Osteocyte (in vitro differentiated cells): ENCODE measurements at regions not wholly inside any gene's neighbourhood (a gene's known extent, or its start where the extent isn't known, plus 50 kb on each side); places are given as distances from the start of the nearest gene placed in this dataset.

Source experiments
- DNase-seq: peaks from one replicate; pipeline ENCODE4 v3.0.0; 2021; ENCODE audit warnings: mixed read lengths; ENCODE audit not compliant: unreplicated experiment; ENCODE audit errors: extremely low spot score
- H3K27ac Mint-ChIP-seq: one replicate; pipeline ENCODE4 v1.8.0; 2021; ENCODE audit warnings: mild to moderate bottlenecking, mixed read lengths; ENCODE audit not compliant: unreplicated experiment
- H3K27me3 Mint-ChIP-seq: one replicate; pipeline ENCODE4 v1.8.0; 2021; ENCODE audit warnings: mixed read lengths; ENCODE audit not compliant: unreplicated experiment
- H3K36me3 Mint-ChIP-seq: one replicate; pipeline ENCODE4 v1.8.0; 2021; ENCODE audit warnings: mixed read lengths; ENCODE audit not compliant: unreplicated experiment
- H3K4me1 Mint-ChIP-seq: one replicate; pipeline ENCODE4 v1.8.0; 2021; ENCODE audit warnings: mixed read lengths; ENCODE audit not compliant: unreplicated experiment
- H3K4me3 Mint-ChIP-seq: one replicate; pipeline ENCODE4 v1.8.0; 2021; ENCODE audit warnings: mild to moderate bottlenecking, moderate library complexity, mixed read lengths; ENCODE audit not compliant: unreplicated experiment
- H3K9me3 Mint-ChIP-seq: one replicate; pipeline ENCODE4 v1.8.0; 2021; ENCODE audit warnings: mixed read lengths; ENCODE audit not compliant: unreplicated experiment
- TF ChIP-seq, protein P1 (sequence below): fragments of 200-600 bp; sonication (generic); IDR thresholded peaks from 2 replicates; pipeline ENCODE4 v1.5.0; 2021; ENCODE audit warnings: antibody characterized with exemption, mild to moderate bottlenecking, moderate library complexity

DNA sequence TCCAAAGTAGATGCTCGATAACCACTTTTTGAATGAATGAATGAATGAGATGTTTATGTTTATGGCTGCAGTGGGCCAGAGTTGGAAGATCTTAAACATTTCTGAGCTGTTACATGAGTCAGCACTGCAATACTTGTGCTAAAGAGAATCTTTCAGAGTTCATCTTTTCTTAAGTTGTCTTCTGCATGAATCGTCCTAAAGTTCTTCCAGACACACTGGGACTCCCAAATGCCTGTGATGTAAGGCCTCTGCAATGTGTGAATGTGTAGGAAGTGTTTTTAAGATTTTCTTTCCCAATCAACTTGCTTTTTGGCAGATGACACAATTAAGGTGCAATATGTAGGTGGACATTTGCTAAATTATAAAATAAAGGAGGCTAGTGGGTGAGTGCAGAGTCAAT lies 50.3 kb upstream of the TRIM9 start:
- H3K27me3 Mint-ChIP-seq = no peaks in the 10 kb centered on the region
- H3K27ac Mint-ChIP-seq = no peak overlapping the region
- no peaks in the 10 kb centered on the region for H3K36me3 Mint-ChIP-seq
- H3K4me1 Mint-ChIP-seq = peaks cover 18% of the 10 kb centered on the region
- H3K4me3 Mint-ChIP-seq = no peak overlapping the region
- TF ChIP-seq, protein P1, sequence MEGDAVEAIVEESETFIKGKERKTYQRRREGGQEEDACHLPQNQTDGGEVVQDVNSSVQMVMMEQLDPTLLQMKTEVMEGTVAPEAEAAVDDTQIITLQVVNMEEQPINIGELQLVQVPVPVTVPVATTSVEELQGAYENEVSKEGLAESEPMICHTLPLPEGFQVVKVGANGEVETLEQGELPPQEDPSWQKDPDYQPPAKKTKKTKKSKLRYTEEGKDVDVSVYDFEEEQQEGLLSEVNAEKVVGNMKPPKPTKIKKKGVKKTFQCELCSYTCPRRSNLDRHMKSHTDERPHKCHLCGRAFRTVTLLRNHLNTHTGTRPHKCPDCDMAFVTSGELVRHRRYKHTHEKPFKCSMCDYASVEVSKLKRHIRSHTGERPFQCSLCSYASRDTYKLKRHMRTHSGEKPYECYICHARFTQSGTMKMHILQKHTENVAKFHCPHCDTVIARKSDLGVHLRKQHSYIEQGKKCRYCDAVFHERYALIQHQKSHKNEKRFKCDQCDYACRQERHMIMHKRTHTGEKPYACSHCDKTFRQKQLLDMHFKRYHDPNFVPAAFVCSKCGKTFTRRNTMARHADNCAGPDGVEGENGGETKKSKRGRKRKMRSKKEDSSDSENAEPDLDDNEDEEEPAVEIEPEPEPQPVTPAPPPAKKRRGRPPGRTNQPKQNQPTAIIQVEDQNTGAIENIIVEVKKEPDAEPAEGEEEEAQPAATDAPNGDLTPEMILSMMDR = no peak
- no peak for DNase-seq
- H3K9me3 Mint-ChIP-seq = no peaks in the 10 kb centered on the region

DNA sequence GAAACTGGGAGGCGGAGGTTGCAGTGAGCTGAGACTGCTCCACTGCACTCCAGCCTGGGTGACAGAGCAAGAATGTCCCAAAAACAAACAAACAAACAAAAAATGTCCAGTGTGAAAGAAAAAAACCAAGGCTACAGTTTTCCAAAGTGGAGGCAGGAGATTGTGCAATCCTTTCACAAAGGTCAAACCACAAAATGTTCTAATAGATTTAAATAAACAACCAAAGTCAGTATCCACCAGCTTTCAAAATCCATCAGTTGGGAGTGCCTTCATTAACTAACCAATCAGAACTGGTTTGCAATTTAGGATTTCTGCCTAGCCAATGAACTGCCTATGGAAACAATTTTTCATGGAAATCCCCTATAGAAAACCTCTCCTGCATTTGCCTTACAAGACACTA lies 52.3 kb upstream of the TRIM9 start:
- H3K4me3 Mint-ChIP-seq = no peak overlapping the region
- H3K36me3 Mint-ChIP-seq = no peaks in the 10 kb centered on the region
- no peak overlapping the region for H3K27ac Mint-ChIP-seq
- H3K4me1 Mint-ChIP-seq = peaks cover 18% of the 10 kb centered on the region
- H3K27me3 Mint-ChIP-seq = no peaks in the 10 kb centered on the region
- H3K9me3 Mint-ChIP-seq = no peaks in the 10 kb centered on the region
- DNase-seq = no peak
- TF ChIP-seq, protein P1 = no peak

DNA sequence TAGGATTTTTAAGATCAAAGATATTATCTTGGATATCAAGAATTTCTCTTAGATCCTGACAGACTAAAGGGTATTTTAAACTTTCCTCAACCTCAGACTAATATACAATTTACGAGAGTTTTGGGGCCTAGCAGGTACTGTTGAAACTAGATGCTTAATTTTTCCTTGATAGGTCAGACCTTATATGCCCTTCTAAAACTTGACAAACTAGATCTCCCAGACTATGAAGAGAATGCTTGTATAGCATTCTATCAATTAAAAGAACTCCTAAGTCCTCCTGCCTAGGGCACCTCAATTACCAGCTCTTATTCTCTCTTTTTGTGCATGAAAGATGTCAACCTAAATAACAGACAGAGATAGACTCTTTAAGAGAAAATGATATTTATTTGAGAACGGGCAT lies 60.4 kb upstream of the TRIM9 start:
- TF ChIP-seq, protein P1 = no peak
- H3K9me3 Mint-ChIP-seq = no peaks in the 10 kb centered on the region
- H3K27me3 Mint-ChIP-seq = no peaks in the 10 kb centered on the region
- DNase-seq = no peak
- no peak overlapping the region for H3K27ac Mint-ChIP-seq
- no peak overlapping the region for H3K4me3 Mint-ChIP-seq
- no peaks in the 10 kb centered on the region for H3K36me3 Mint-ChIP-seq
- no peaks in the 10 kb centered on the region for H3K4me1 Mint-ChIP-seq

DNA sequence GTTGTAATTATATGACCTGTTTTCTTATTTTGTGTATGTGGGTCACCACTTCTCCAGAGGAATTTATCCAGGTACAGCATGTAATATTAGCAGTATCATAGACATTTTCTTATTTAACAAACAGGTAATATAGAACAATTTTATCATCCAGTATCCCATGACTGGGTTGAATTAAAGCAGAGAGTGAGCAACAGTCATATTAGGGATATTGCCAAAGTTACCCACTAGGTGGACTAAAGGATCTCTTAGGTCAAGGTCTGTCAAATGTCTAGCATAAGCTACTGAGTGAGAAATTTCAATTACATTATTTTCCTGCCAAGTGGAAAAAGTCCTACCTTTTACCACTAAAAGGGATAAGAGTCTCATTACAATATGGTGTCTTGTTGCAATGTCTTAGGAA lies 62.1 kb upstream of the TRIM9 start:
- TF ChIP-seq, protein P1 = peak; percentile 52
- Mint-ChIP-seq H3K9me3 (no peaks in the 10 kb centered on the region), H3K4me3 (no peak overlapping the region), H3K27me3 (no peaks in the 10 kb centered on the region), H3K36me3 (no peaks in the 10 kb centered on the region), H3K4me1 (no peaks in the 10 kb centered on the region), H3K27ac (no peak overlapping the region)
- DNase-seq = no peak

DNA sequence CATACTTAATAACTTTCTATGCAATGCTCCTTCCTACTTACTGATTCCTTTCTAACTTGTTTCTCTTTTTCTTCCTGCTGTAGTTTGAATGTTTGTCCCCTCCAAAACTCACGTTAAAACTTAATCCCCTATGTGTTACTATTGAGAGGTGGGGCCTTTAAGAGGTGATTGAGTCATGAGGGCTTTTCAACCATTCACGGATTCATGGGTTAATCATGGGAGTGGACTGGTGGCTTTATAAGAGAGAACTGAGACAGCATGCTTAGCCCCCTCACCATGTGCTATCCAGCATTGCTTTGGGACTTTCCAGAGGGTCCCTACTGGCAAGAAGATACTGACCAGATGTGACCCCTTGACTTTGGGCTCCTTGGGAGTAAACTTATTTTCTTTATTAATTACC lies 66.0 kb upstream of the TRIM9 start:
- Mint-ChIP-seq H3K4me1 (peaks cover 21% of the 10 kb centered on the region), H3K36me3 (no peaks in the 10 kb centered on the region), H3K9me3 (no peaks in the 10 kb centered on the region), H3K27me3 (no peaks in the 10 kb centered on the region), H3K4me3 (no peak overlapping the region), H3K27ac (no peak overlapping the region)
- TF ChIP-seq, protein P1 = no peak
- no peak for DNase-seq
